PC-9 (cell line): ENCODE measurements at regions not wholly inside any gene's neighbourhood (a gene's known extent, or its start where the extent isn't known, plus 50 kb on each side); places are given as distances from the start of the nearest gene placed in this dataset.

Experiments
- EZH2 ChIP-seq: fragments of 200-600 bp; sonication (generic); IDR thresholded peaks from 2 replicates; pipeline ENCODE4 v1.8.0; 2017; ENCODE audit warnings: antibody characterized with exemption, low read depth
- TF ChIP-seq, protein P1 (sequence below): fragments of 200-600 bp; sonication (generic); conservative IDR thresholded peaks from 2 replicates; pipeline ENCODE4 v1.6.1; 2017; ENCODE audit warnings: mixed run types, antibody characterized with exemption, mild to moderate bottlenecking, moderate library complexity

- no peak for TF ChIP-seq EZH2
- TF ChIP-seq, protein P1, sequence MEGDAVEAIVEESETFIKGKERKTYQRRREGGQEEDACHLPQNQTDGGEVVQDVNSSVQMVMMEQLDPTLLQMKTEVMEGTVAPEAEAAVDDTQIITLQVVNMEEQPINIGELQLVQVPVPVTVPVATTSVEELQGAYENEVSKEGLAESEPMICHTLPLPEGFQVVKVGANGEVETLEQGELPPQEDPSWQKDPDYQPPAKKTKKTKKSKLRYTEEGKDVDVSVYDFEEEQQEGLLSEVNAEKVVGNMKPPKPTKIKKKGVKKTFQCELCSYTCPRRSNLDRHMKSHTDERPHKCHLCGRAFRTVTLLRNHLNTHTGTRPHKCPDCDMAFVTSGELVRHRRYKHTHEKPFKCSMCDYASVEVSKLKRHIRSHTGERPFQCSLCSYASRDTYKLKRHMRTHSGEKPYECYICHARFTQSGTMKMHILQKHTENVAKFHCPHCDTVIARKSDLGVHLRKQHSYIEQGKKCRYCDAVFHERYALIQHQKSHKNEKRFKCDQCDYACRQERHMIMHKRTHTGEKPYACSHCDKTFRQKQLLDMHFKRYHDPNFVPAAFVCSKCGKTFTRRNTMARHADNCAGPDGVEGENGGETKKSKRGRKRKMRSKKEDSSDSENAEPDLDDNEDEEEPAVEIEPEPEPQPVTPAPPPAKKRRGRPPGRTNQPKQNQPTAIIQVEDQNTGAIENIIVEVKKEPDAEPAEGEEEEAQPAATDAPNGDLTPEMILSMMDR = no peak
Measured at GRCh38 chr3:87979527-87979926, 79.3 kb downstream of the CGGBP1 start.
